Stimulated activated CD8-positive, alpha-beta memory T cell treated with anti-CD3 and anti-CD28 coated beads, Interleukin-15, amount 100 ng/mL, for 4 hours (primary cell): ENCODE measurements at regions not wholly inside any gene's neighbourhood (a gene's known extent, or its start where the extent isn't known, plus 50 kb on each side); places are given as distances from the start of the nearest gene placed in this dataset.
"Not testable (repeated sequence)": the region's sequence is repeated elsewhere in the genome, so short reads cannot be mapped to it uniquely, and the experiment has no call there.

Source experiments
- DNase-seq, 2 donors: peaks; one replicate each; pipeline ENCODE4 v3.0.0-alpha.2; 2020; ENCODE audit warnings: low read depth in 2 of 2

DNA sequence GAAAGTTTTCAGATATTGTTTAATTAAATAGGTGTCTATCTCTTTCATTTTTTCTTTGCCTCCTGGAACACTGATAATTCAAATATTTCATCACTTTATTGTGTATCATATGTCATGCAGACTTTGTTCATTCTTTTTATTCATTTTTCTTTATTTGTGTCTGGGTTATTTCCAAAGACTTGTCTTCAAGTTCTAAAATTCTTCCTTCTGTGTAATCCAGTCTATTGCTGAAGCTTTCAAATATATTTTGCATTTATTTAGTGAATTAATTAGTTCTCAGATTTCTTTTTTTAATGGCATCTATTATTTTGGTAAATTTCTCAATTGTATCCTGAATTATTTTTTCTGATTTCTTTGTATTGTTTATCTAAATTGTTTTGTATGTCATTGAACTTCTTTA, 70.1 kb downstream of the ZNF330 start:
- no peak for DNase-seq

DNA sequence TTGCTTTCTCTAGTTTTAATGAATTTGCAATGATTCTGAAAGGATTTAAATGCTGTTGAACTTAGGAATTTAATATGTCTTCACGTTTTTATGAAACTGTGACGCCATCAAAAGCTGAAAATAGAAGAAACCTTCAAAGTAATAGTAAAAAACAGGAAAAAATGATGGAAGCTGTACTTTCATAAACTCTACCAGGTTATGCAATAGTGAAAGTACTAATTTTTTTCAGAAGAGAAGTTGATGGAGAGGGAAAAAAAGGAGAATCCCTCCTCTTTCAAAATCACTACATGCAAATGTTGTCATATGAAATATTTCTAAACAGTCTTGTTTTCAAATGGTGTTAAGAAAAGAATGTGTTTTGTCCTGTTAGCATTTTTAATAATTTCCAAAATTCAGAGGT, 73.6 kb downstream of the ZNF330 start:
- no peak for DNase-seq

DNA sequence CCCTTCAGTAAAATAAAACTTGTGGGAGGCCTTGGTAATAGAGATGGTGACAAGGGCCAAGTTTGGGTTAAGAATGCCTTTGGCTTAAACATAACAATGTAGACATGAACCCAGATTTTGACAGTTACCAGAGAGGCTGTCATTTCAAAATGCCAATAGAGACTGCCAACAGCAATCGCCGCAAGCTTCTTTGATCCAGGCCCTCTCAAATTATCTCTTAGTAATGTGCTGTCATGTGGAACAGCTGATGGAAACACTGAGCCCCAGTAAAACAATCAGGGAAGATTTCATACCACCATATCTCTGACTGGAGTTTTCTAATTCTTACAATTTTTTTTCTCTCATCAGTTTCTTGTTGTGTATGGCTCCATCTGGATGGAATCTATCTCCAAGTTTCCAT, 80.5 kb downstream of the ZNF330 start:
- DNase-seq: no peak

DNA sequence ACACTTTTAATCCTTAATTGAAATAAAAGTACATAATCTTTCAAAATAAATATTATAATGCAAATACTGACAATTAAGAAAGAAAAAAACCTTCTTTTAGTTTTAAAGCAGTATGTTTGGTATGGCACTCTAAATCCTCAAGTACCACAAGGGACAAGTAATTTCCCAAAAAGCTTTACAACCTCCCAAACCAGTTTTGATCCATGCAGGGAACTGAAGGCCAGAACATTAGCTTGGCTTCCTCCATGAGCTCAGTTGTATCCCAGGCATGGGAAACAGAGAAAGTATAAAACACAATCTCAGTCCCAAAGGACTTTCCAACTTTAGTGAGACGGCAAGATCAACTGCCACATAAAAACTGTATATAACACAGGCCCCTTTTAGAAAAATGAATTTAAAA, 82.2 kb downstream of the ZNF330 start:
- no peak for DNase-seq

DNA sequence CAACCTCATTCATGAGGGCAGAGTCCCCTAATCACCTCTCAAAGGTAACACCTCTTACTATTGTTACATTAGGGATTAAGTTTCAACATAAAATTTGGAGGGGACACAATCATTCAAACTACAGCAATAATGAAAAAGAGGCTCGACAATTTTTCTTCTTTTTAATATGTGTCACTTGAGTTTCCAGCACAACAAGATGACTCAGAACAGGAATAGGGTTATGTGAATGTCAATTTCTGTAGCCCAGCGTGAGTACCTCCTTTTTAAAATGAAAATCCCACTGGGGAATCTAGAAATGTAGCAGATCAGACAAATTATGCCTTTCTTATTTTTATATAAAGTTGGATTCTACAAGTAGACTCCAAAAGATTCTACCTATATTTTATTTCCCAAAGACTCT, 83.7 kb downstream of the ZNF330 start:
- DNase-seq: no peak

DNA sequence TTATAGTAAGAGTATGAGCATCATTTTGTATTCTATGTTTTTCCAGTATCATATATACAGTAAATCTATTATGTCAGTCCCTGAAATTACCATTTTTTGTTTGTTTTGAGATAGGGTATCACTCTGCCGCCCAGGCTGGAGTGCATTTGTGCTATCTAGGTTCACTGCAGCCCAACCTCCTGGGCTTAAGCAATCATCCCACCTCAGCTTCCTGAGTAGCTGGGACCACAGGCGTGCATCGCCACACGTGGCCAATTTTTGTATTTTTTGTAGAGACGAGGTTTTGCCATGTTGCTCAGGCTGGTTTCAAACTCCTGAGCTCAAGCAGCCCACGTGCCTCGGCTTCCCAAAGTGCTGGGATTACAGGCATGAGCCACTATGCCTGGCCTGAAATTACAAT, 85.6 kb downstream of the ZNF330 start:
- no peak for DNase-seq

DNA sequence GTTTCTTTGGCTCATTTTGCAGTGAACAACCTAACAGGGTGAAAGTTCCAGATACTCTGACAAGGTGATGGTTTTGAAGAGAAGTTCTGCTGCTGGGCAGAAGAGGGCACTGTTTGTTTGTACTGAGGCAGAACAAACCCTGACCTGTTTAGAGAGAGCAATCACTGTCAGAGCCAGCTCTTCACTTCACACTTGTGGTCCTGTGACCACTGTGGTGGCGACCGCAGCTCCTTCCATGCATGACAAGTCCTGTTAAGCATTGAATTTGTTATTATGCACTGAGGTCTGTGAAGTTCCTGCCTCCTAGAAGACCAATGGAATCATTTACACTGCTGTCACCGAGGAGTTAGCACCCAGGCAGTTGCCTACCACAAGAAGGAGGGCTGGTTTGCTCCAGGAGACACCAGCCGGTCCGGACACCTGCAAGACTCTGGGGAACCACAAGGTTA, 86.6 kb downstream of the ZNF330 start:
- DNase-seq: peak; percentile 21 to 33

DNA sequence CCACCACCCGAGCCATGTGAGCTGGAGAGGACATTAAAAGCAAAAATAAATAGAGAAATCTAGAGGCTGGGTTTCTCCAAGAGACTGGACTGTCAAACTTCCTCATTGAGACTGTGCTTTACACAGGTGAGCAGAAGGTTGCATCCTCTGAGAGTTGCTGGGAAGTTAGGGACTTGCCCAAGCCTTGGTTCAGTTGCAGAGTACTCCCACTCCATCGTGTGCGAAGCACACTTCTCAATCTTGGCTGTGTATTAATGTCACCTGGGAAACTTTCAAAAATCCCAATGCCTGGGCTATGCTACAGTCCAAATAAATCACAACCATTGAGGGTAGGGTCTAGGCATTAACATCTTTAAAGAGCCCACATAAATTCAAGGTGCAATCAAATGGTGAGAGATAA, 89.2 kb downstream of the ZNF330 start:
- no peak for DNase-seq

DNA sequence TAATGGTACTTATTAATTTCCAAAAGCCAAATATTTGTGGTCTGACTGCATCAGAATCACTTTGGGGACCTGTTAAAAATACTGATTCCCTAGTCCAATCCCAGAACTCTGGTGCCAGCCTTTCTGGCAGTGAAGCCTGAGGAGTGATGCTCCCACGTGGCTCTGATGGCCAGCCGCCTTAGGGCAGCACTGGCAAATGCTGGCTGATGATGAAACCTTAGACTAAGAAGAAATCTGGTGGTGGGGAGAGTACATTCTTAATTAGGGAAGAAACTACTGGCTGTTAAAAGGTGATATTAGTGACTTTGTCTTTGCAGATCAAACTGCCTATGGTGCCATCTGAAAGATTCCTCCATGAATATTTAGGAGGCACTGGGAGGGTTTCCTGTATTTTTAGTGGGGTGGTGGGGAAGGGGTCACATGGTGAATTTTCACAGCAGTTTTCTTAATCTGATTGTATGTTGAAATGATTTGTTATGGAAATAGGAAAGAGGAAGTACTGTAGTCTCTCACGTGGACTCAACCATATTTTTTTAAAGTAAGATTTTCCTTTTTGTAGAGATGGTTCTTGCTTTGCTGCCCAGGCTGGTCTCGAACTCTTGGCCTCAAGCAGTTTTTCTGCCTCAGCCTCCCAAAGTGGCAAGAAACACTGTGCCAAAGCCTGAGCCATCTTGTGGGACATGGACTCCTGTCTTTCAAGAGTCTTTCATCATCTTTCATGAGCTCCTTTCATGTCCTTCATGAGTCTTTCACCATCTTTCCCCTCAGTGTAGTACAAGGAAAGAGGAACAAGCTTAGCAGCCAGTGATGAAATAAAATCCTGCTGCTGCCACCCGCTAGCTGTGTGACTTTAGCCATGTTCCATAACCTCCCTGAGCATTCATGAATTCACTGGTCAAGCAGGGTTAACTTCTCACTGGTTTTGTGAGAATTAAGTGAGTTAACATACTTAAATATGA, 90.8 kb downstream of the ZNF330 start:
- no peak for DNase-seq

DNA sequence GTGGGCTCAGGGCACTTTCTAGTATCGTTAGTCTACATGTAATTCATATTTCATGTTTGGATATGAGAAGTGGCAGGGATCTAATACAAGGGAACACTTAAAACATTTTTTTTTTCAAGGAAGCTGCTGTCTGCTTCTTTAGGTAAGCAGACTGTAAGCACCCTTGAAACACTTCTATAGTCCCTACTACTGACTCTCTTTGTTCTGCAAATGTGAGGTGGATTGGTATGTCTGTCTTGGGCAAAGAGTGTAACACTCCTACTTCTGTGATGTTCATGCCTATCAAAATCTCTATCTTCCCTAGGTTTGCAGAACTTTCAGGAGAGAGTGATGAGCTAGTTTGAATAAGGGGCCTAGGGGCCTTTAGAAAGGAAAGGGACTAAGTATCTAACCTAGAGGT, 93.9 kb downstream of the ZNF330 start:
- DNase-seq: no peak

DNA sequence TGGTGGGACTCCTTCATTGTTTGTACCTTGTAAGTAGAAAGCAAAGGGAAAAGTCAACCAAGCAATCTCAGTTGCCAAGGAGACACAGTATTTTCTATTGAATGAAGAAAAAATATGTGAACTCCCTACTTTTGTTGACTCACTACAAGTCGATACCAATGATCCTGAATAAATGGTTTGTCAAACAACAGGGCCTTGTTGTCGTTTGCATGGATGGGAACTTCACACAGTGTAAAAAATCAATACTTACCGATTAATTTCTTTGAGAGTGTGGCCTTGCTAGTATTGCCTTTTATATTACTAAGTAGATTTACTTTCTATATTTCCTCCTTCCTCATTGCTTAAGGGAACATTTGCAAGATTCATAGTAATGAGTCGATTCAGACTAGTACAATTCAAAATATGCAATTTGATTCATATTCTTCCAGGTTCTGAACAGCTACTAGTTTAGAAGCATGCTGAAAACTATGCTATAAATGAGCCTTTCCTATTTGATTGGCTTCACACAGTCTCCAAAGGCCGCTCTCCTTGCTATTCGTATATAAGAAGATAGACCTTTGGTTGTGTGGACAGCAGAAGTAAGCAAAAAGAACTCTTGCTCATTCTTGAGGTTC, 108.0 kb downstream of the ZNF330 start:
- no peak for DNase-seq

DNA sequence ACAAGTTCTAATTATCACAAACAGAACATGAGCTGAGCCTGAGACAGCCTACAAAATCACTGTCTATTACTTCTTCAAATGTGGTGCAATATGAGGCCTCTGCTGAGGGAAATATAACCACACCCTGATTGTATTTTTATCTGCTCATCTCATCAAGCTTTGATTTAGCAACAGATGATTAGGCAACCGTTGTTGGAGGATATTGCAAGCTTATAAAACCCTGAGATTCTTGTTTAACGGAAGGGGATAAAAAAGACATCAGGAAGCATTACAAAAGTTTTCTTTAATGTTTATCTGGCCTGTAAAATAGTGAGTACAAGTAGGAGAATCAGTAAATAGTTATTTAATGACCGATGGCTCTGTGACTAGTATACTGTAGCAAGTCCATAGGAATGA, 108.5 kb downstream of the ZNF330 start:
- no peak for DNase-seq

DNA sequence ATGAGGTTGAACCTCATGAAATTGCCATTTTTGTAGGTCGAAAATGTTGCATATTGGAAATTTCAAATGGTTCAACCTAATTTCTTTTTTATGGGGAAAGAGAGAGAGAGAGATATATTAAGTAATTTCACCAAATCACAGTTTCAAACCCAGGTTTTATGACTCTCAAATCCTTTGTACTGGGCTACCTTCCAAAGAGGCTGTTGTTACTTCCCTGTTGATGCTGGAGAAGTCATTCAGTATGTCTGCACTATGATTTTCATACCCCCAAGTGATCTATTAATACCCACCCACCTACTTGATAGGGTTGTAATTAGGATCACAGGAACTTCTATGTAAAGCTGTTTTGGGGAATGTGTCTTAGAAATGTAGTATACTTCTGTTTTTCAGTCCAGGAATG, 109.9 kb downstream of the ZNF330 start:
- DNase-seq: no peak

DNA sequence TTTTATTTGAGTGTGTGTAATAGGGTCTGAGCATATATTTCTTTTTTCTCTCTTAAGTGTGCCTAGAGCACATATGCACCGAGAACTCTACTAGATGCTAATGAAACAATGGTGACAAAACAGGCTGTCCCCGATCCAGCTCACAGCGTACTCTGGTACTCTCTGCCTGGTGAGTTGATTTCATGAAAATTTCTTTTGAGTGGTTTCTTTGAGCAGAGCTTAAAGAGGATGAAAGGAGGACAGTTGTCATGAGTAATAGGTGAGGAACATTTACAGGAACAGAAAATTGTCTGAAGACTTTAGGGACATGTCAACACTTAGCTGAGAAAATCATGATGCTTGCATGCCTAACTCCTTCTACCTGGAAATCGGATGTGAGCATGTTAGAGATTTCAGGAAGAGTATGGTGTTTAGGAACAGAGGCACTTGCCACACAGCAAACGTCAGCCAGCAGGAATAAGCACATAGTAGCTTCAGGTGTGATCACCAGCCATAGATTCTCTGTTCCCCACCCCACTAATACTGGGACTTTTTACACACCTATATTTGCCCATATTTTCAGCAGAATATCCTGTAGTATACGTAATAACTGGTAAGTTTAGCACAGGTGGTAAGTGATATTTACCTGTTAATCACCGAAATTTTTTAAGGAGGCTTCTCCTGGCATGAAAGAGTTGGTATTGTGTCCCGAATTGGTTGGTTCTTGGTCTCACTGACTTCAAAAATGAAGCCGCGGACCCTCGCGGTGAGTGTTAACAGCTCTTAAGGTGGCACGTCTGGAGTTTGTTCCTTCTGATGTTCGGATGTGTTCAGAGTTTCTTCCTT, 111.1 kb downstream of the ZNF330 start:
- DNase-seq: no peak

DNA sequence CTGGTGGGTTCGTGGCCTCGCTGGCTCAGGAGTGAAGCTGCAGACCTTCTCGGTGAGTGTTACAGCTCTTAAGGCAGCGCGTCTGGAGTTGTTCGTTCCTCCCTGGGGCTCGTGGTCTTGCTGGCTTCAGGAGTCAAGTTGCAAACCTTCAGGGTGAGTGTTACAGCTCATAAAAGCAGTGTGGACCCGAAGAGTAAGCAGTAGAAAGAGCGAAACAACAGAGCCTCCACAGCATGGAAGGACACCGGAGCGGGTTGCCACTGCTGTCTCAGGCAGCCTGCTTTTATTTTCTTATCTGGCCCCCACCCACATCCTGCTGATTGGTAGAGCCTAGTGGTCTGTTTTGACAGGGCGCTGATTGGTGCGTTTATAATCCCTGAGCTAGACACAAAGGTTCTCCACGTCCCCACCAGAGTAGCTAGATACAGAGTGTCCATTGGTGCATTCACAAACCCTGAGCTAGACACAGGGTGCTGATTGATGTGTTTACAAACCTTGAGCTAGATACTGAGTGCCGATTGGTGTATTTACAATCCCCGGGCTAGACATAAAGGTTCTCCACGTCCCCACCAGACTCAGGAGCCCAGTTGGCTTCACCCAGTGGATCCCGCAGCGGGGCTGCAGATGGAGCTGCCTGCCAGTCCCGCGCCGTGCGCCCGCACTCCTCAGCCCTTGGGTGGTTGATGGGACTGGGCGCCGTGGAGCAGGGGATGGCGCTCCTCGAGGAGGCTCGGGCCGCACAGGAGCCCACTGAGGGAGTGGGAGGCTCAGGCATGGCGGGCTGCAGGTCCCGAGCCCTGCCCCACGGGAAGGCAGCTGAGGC, 111.9 kb downstream of the ZNF330 start:
- DNase-seq: not testable (repeated sequence)

DNA sequence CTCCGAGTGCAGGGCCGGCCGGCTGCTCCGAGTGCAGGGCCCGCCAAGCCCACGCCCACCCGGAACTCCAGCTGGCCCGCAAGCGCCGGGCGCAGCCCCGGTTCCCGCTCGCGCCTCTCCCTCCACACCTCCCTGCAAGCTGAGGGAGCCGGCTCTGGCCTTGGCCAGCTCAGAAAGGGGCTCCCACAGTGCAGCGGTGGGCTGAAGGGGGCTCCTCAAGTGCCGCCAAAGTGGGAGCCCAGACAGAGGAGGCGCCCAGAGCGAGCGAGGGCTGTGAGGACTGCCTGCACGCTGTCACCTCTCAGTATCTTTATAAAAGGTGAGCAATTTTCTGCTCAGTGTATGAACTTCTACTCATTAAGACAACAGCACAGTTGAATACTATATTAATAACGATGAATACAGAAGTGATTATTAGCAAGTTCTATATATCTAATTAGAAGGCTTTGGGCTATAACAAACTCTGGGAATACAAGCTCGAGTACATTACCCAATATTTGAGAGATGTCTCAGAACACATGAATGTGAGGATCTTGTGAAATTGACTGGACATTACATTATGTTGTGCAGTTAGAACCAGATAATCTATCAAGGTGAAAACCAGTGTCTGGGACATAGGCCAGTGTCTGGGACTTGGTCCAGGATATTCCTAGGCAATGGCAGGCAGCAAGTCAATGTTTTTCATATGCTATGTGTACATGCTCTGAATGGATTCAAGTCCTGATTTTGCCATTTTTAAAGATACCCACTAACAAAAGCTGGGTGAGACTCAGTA, 112.9 kb downstream of the ZNF330 start:
- DNase-seq: not testable (repeated sequence)

DNA sequence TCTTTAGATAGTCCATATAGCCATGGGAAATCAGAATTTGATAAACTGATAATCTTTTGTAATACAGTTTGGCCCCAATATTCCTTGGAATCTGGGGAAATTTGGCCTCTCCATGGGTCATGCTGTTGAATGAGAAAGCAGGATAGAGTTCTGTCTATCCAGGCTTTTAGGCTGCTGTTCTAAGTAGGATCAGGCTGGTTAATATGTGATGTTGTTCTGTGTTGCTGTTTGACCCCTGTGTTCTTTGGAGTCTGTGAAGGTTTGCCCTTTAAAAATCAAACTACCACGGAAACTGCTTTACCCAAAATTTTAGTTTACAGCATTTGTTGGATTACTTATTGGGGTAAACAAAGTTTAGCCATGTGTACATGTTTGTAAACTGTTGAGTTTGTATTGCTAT, 114.5 kb downstream of the ZNF330 start:
- no peak for DNase-seq

DNA sequence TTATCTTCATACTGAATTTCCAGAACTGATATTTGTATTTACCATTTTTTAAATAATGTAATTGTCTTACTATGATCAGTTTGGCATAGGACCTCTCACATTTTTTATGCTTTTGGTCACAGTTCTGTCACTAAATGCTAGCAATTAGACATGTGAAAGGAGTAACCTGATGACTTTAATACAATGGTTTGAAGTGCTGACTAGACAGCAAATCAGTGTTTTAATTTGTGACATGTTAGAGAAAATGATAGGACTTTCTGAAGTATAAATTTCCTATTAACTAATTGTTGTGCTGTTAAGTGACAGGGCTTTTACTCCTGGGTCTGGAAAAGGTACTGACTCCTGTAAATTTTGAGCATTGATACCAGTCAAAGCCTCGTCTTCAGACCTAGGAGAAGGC, 117.5 kb downstream of the ZNF330 start:
- no peak for DNase-seq

DNA sequence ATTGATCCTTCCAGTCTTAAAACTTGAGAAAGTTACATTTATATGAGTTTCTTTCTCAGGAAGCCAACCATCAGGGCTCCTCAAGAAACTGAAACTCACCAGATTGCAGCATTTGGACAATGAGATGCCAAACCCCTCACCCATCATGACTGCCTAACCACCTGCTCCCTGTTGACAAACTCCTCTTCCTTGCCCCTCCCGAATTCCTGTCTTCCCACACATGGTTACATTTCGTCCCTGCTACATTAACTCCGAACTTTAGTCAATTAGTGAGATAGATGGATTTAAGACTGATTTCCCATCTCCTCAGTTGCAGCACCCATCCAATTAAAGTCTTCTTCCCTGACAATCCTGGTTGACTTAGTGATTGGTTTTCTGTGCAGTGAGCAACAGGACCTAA, 118.7 kb downstream of the ZNF330 start:
- DNase-seq: no peak

DNA sequence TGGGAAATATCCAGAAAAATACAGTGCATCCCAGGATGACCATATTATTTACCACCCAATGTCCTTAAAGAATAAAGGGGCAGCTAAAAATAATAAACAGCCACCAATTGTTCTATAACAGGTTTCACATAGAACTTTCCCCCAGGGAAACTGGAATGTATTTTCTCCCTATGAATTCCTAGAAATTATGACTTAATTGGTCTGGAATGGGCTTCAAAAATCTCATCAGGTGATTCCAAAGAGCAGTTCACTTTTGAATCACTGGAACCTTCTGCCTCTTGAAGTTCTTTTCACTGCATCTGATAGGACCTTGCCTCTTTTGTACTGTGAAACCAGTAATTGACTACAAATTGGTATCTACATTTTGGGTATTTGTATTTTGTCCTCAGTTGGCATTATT, 119.3 kb downstream of the ZNF330 start:
- no peak for DNase-seq

DNA sequence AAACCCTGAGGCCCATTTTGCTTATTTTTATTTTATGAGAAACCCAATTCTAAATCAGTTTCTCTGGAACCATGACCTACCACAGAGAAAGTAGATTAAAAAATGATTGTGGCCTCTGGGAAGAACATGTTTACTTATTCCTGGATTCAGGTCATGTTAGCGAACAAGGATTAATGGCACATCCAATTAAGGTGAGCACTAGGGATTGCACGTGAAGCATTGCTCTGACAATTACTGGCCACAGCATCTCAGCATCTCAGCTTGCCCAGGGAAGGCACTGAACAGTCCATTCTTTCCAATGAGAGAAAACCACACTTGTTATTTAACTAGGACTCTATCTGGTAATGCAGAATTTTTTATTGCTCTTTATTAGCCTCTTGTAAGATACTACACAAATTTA, 119.8 kb downstream of the ZNF330 start:
- DNase-seq: no peak
